ENCODE measurements at regions not wholly inside any gene's neighbourhood (a gene's known extent, or its start where the extent isn't known, plus 50 kb on each side); places are given as distances from the start of the nearest gene placed in this dataset.

- TF ChIP-seq CTCF (IDR thresholded peaks at IDR 0.05): no peak
- no peak for TF ChIP-seq POLR2A (IDR thresholded peaks at IDR 0.05)
These were observed 60.0 kb upstream of the PLET1 start for GRCh38 chr11:112320668-112321067.

Measured in testis (tissue), 2 donors.